Mesothelial cell of epicardium (in vitro differentiated cells): ENCODE measurements at regions not wholly inside any gene's neighbourhood (a gene's known extent, or its start where the extent isn't known, plus 50 kb on each side); places are given as distances from the start of the nearest gene placed in this dataset.

Experiments used
- DNase-seq, 2 experiments: peaks; one replicate each; pipeline ENCODE4 v3.0.0; 2021; ENCODE audit warnings: low spot score in 2 of 2; ENCODE audit not compliant: unreplicated experiment in 2 of 2
- H3K27ac Mint-ChIP-seq: 2 replicates; pipeline ENCODE4 v1.8.0; 2021; ENCODE audit warnings: mixed read lengths
- H3K27me3 Mint-ChIP-seq: 2 replicates; pipeline ENCODE4 v1.8.0; 2021; ENCODE audit warnings: low read depth, mixed read lengths
- H3K36me3 Mint-ChIP-seq: 2 replicates; pipeline ENCODE4 v1.8.0; 2021; ENCODE audit warnings: mixed read lengths
- H3K4me1 Mint-ChIP-seq: 2 replicates; pipeline ENCODE4 v1.8.0; 2021; ENCODE audit warnings: mixed read lengths
- H3K4me3 Mint-ChIP-seq: 2 replicates; pipeline ENCODE4 v1.8.0; 2021; ENCODE audit warnings: mild to moderate bottlenecking, moderate library complexity, mixed read lengths
- H3K9me3 Mint-ChIP-seq: 2 replicates; pipeline ENCODE4 v1.8.0; 2021; ENCODE audit warnings: mixed read lengths
- CTCF ChIP-seq: fragments of 200-600 bp; sonication (generic); IDR thresholded peaks from one replicate; pipeline ENCODE4 v1.5.0; 2021; ENCODE audit warnings: antibody characterized with exemption; ENCODE audit not compliant: unreplicated experiment

DNA sequence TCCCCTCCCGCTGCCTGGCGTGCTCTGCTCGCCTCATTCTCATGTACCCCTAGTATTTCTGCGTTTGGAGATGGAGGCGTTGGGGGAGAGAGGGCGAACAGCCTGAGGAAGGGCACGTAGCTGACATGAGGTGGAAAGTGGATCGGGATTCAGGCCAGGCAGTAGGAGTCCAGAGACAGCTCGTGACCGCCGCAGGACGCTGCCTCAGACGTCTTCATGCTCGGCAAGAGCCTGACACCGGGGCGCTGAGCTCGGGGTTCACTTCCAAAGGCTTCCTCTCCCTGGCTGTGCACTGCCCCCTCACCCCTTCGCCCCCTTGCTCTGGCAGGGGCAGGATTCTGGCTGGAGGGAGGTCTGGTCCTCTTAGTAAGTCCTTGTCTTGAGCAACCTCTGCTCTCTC, 374.4 kb upstream of the MKI67 start:
- no peaks in the 10 kb centered on the region for H3K4me1 Mint-ChIP-seq
- H3K36me3 Mint-ChIP-seq: no peaks in the 10 kb centered on the region
- no peak for DNase-seq
- no peak for TF ChIP-seq CTCF
- peaks cover 9% of the 10 kb centered on the region for H3K27me3 Mint-ChIP-seq
- no peaks in the 10 kb centered on the region for H3K9me3 Mint-ChIP-seq
- H3K4me3 Mint-ChIP-seq: no peak overlapping the region
- H3K27ac Mint-ChIP-seq: no peak overlapping the region

GRCh38 chr10:128505346-128505745, 379.1 kb upstream of the MKI67 start:
- TF ChIP-seq CTCF: no peak
- peaks cover 15% of the 10 kb centered on the region for H3K27me3 Mint-ChIP-seq
- no peak overlapping the region for H3K27ac Mint-ChIP-seq

DNA sequence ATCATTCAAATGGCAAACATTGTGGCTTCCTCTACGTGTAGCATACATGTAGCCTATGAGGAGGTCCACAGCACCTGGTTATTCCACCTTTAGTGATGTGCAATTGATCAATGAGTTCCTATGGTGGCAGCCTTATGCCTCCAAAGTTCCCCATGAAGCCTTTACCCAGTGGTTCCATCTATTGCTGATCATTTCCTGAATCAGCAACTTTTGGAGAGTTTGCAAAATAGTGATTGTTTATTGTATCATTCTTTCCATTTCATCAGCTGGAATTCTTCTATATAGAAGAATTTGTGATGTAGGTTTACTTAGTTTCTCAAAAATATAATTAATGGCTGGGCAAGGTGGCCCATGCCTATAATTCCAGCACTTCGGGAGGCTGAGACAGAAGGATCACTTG, 380.2 kb upstream of the MKI67 start:
- peaks cover 10% of the 10 kb centered on the region for H3K9me3 Mint-ChIP-seq
- no peaks in the 10 kb centered on the region for H3K36me3 Mint-ChIP-seq
- no peak for DNase-seq
- peaks cover 15% of the 10 kb centered on the region for H3K27me3 Mint-ChIP-seq
- H3K4me1 Mint-ChIP-seq: no peaks in the 10 kb centered on the region
- H3K4me3 Mint-ChIP-seq: no peak overlapping the region
- TF ChIP-seq CTCF: no peak
- H3K27ac Mint-ChIP-seq: no peak overlapping the region

More at GRCh38 chr10:128505346-128505745, 379.1 kb upstream of the MKI67 start:
- Mint-ChIP-seq H3K36me3 (no peaks in the 10 kb centered on the region), H3K9me3 (peaks cover 10% of the 10 kb centered on the region), H3K4me3 (no peak overlapping the region), H3K4me1 (no peaks in the 10 kb centered on the region)
- DNase-seq: no peak

DNA sequence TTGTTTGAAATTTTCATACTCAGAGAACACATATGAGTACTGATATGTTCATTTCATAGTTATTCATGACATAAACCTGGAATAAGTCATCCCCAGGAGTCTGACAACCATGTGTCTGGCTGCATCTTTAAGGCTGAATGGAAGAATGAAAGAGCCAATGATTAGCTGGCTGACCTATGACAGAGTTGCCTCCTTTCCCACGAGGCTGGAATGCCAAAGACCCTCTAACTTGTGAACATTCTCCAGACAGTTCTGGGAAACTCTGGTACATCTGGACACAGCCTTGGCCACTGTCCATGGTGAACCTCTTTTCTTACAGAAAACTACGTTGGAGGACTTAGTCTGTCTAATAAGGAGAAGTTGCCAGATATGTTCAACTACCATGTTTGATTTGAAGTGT, 380.8 kb upstream of the MKI67 start:
- Mint-ChIP-seq H3K4me1 (no peaks in the 10 kb centered on the region), H3K27ac (no peak overlapping the region), H3K36me3 (no peaks in the 10 kb centered on the region), H3K9me3 (peaks cover 10% of the 10 kb centered on the region), H3K4me3 (no peak overlapping the region), H3K27me3 (peaks cover 15% of the 10 kb centered on the region)
- DNase-seq: no peak
- TF ChIP-seq CTCF: no peak

- H3K36me3 Mint-ChIP-seq: no peaks in the 10 kb centered on the region
- no peak overlapping the region for H3K4me3 Mint-ChIP-seq
- H3K27ac Mint-ChIP-seq: no peak overlapping the region
- no peak for DNase-seq
- H3K9me3 Mint-ChIP-seq: peaks cover 10% of the 10 kb centered on the region
- H3K27me3 Mint-ChIP-seq: peaks cover 17% of the 10 kb centered on the region
- TF ChIP-seq CTCF: no peak
- no peaks in the 10 kb centered on the region for H3K4me1 Mint-ChIP-seq
These were observed 385.1 kb upstream of the MKI67 start for GRCh38 chr10:128511284-128511683.

GRCh38 chr10:128512767-128513166, 386.5 kb upstream of the MKI67 start:
- Mint-ChIP-seq H3K9me3 (peaks cover 6% of the 10 kb centered on the region), H3K4me1 (peaks cover 4% of the 10 kb centered on the region), H3K27ac (no peak overlapping the region), H3K4me3 (no peak overlapping the region), H3K36me3 (no peaks in the 10 kb centered on the region), H3K27me3 (peaks cover 22% of the 10 kb centered on the region)
- DNase-seq: no peak
- no peak for TF ChIP-seq CTCF
